HG02852 (cell line): ENCODE measurements at regions not wholly inside any gene's neighbourhood (a gene's known extent, or its start where the extent isn't known, plus 50 kb on each side); places are given as distances from the start of the nearest gene placed in this dataset.

Experiments
- ATAC-seq: cut with Tn5 transposase; IDR thresholded peaks from one replicate; pipeline ENCODE4 v1.9.1; 2021; ENCODE audit warnings: mild to moderate bottlenecking, moderate library complexity; ENCODE audit not compliant: unreplicated experiment

DNA sequence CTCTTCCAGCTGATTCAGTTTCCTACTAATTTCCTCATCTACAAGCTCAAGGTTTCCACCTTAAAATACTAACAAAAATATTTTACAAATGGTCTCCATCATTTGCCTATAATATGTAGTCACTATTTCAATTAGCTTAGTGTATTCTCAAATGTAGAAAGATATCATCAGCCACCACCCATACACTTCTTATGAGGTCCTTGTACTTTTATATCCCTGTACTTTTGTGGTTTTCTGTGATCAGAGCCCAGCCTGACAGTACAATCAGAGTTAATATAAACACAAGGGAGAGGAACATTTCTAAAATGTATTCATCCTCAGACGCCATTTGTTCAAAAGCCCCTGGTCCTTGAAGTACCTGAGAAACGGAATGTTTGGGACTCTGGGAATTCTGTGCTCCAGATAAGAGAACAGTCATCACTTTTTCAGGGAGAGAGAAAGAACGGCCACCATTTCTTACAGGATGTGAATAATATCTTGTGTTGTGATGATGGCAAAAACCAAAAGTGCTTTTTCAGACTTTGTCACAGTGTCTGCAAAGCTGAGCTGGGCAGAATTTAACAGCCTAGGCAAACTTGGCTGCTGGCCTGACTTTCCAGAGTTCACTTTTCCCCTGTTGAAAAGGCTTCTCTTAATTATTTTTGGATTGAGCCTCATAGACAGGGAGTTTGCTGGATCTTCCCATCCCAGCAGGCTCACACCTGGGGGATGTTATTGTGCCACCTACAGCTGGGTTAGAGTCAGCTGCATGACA lies 361.7 kb upstream of the ACVR2A start:
- ATAC-seq, result no peak

GRCh38 chr2:147482111-147482895 lies 362.5 kb upstream of the ACVR2A start:
- no peak for ATAC-seq

GRCh38 chr2:147479358-147479757 lies 365.5 kb upstream of the ACVR2A start:
- no peak for ATAC-seq

DNA sequence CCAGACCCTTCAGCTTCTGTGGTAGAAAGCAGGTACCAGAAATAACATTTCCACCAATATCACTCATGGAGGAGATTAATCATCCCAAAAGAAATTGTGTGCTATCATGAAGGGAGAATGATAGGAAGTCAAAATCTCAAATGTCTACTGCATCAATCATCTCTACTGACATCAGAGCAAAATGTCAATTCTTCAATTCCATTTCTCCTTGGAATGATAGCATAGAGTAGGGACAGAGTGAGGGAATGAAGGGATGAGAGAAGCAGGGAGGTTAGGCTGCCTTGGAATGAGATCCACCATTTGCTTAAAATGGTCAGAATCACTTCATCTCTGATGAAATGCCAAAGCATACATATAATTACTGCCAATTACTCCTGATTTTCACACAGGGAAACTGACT lies 371.8 kb upstream of the ACVR2A start:
- no peak for ATAC-seq

- ATAC-seq, result no peak
Measured at GRCh38 chr2:147471126-147471525, 373.7 kb upstream of the ACVR2A start.

DNA sequence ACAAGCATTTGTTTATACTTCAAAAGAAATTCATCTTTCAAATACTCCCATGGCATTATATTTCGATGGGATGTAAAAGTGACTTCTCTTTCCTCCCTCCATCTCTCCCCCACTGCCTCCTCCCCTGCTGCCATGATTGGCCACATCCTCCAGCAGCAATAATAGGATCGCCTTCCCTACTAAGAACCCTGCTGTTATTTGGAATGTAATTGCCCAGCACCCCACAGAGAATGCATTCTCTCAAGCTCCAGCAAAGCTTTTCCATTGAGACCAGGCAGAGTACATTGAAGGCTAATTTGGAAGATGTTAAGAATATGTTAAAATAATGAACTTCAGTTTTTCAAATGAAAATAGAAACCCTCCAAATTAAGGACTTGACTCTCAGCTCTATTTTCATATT lies 375.4 kb upstream of the ACVR2A start:
- ATAC-seq, result no peak

- no peak for ATAC-seq
Measured at GRCh38 chr2:147468963-147469362, 375.9 kb upstream of the ACVR2A start.

GRCh38 chr2:147468349-147468748 lies 376.5 kb upstream of the ACVR2A start:
- no peak for ATAC-seq

- no peak for ATAC-seq
Measured at GRCh38 chr2:147467441-147467840, 377.4 kb upstream of the ACVR2A start.

DNA sequence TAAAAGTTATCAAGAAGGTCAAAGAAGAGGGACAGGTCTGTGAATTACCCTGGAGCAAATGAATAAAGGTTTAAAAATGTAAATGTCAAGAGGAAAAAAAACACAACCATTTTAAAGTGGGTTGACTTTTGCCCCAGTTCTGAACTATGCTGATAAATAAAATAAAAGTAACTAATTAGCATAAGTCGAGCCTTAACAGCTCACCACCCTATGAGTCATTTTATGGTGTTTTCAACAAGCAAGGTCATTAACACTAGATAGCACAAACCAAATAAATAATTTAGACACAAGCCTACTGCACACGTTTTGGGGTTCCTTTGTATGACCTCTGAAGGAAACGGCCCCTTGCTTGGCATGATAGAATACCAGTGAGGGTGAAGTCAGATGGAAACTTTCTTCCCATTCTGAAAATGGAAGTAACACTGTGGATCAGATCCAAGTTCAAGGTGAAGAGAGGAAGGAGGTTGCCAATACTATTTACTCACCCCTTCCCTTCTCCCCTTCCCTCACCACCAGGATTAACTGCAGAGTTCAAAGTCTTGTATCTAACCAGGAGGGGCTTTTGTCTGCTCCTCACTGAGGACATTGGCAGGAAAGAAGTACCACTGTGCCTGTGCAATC lies 380.0 kb upstream of the ACVR2A start:
- no peak for ATAC-seq

DNA sequence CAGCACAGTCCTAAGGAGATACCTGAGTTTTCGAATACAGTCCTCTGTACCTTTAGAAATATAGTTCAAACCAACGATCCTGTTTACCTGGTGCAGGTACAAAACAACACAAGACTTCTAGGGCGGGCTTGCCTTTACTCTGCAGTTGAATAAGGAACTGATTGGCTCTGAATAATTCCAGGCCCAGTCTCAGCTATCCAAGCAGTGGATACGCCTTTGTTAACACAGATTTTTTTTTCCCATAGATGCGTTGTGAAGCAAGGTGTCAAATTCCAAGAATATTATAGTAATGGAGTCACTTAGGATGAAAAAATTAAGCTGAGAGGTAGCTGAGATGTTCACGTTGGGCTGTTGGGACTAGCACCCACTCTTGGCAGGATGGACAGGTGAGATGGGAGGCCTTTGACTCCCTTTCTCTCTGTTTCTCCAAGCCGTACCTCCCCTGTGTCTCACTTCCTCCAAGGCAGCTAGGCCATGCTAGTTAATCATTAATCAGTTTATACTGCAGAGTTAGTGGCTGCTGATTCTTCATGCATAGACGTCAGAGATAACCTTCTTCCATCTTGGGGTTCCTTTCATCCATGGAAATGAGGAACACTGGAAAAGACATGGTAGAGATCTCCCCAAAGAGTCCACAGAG lies 380.8 kb upstream of the ACVR2A start:
- ATAC-seq, result peak; percentile 77

DNA sequence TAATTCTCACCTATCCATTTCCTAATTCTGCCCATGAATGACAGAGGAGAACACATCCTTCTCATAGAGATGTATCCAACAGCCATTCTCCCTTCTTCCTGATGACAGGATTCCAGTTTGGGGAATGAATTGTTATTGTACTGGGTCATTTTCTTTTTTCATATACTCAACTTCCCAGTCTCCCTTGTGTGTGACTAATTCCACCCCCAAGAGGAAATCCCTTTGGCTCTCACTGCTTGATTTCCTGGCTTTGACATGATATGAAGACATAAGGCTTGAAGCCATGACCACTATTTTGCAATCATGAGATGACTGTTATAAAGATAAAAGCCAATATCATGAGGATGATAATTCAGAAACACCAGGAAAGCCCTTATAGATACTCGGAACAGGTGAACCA lies 384.7 kb upstream of the ACVR2A start:
- ATAC-seq, result no peak

DNA sequence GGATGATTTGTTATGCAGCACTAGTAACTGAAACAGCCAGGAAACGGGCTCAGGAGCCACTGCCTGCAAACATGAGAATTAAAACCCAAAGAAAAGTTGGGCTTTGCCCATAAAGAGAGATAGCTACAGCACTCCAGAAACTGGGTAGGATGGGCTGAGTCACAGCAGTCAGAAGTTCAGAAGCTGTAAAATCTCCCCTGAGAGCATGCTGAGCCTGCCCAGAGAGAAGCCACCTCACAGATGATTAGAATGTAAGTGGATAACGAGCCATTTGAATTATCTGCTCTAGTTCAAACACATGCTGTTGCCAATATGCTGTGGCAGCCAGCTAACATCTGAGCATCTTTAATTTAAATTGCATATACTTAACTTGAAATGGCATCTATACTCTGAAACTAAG lies 388.1 kb upstream of the ACVR2A start:
- no peak for ATAC-seq

GRCh38 chr2:147451902-147452515 lies 392.8 kb upstream of the ACVR2A start:
- no peak for ATAC-seq

GRCh38 chr2:147450661-147451510 lies 393.9 kb upstream of the ACVR2A start:
- ATAC-seq, result no peak

DNA sequence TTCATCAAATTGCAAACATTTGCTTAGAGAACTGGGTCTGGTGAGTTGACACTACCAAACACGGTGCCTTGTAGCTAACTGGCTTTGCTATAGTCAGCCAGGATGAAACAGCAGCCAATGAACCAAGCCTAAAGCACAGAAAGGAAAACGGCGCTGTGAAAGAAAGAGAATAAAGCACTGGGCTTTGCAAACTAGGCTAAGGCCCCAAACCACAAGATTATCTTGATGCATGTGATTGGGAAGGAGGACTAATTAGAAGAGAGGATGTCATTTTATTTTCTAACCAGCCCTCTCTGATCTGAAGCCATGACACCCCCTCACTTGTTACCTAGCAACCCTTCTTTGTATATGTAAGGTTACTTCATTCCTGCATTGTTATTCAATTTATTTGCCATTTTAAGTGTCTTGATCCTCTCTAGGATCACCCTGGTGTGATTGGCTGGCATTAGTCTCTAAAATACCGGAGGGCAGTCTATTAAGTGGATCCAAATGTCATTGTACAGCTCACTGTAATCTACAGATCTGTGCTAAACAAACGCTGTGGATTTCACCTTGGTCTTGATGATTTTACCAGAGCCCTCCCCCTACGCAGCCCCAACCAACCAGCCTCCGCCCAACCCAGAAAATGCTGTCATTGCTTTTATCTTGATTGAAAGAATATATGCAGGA lies 395.4 kb upstream of the ACVR2A start:
- ATAC-seq, result no peak

- ATAC-seq, result no peak
Measured at GRCh38 chr2:147442816-147443215, 402.0 kb upstream of the ACVR2A start.

- no peak for ATAC-seq
Measured at GRCh38 chr2:147441182-147441581, 403.6 kb upstream of the ACVR2A start.

DNA sequence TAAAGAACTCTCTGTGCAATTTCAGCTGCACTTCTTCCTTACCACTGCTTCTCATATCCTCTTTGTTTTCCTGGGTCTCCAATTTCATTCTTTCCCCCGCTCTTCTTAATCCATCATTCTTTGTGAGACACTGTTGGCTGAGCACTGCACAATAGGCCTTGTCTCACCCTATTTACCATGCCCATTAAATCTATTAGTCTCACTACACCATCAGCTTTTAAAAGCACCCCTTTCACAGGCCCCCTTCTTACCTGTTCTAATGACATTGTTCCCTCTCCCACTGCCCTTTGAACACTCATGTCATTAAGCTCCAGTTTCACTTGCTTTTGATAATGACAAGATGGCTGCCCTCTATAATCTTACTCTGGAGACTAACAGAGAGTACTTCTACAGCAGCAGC lies 404.1 kb upstream of the ACVR2A start:
- no peak for ATAC-seq

DNA sequence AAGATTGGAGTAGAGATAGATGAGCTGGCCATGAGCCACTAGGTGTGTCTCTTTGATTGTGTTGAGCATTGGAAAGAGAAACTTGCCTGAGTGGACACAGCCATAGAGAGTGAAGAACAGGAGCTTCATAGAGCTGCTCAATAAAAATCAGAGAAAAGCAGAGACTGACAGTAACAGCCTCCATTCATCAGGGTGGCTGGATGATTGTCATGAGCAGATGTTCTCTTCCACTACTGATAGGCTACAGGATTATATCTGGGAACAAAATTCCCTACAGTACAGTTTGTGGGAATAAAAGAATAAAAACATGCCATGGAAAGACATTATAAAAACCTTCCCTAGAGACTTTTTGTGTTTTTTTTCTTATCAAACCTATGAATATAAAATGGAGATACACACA lies 404.8 kb upstream of the ACVR2A start:
- ATAC-seq, result no peak
